WTC11 (cell line): ENCODE measurements at regions not wholly inside any gene's neighbourhood (a gene's known extent, or its start where the extent isn't known, plus 50 kb on each side); places are given as distances from the start of the nearest gene placed in this dataset.

Experiments used
- ATAC-seq: fragments of 200-7000 bp; cut with Tn5 transposase; 2 replicates; pipeline ENCODE4 v1.10.0; 2021; ENCODE audit warnings: mild to moderate bottlenecking, moderate library complexity
- CTCF ChIA-PET: fragments of 300-600 bp; sonication (Branson Sonifier 250); formaldehyde crosslinking; loops from one replicate; lab custom pipeline; 2021; ENCODE audit warnings: antibody characterized with exemption; lab: Charles Lee
- POLR2A ChIA-PET: fragments of 350-600 bp; sonication (Branson Sonifier 250); formaldehyde crosslinking; loops from one replicate; lab custom pipeline; 2021; ENCODE audit warnings: antibody characterized with exemption; lab: Charles Lee
- DNase-seq: peaks from one replicate; pipeline ENCODE4 v3.0.0; 2021; ENCODE audit warnings: low spot score
- H3K27ac Mint-ChIP-seq: 2 replicates; pipeline ENCODE4 v1.8.0; 2021; ENCODE audit warnings: mixed read lengths
- H3K27me3 Mint-ChIP-seq: 2 replicates; pipeline ENCODE4 v1.8.0; 2021; ENCODE audit warnings: low read depth, mild to moderate bottlenecking, moderate library complexity, mixed read lengths
- H3K36me3 Mint-ChIP-seq: 2 replicates; pipeline ENCODE4 v1.8.0; 2021; ENCODE audit warnings: mixed read lengths
- H3K4me1 Mint-ChIP-seq: 2 replicates; pipeline ENCODE4 v1.8.0; 2022; ENCODE audit warnings: mixed read lengths
- H3K4me3 Mint-ChIP-seq: 2 replicates; pipeline ENCODE4 v1.8.0; 2021; ENCODE audit warnings: mild to moderate bottlenecking, moderate library complexity, mixed read lengths
- H3K9me3 Mint-ChIP-seq: 2 replicates; pipeline ENCODE4 v1.8.0; 2021; ENCODE audit warnings: mixed read lengths
- ATF1 ChIP-seq: sonication (generic); formaldehyde crosslinking; IDR thresholded peaks from 2 replicates; pipeline ENCODE4 v1.8.1; 2023; ENCODE audit warnings: mild to moderate bottlenecking, moderate library complexity, missing genetic modification reagents
- CBFB ChIP-seq: sonication (generic); formaldehyde crosslinking; IDR thresholded peaks from 2 replicates; pipeline ENCODE4 v1.8.1; 2022; ENCODE audit warnings: mild to moderate bottlenecking, low read depth, missing genetic modification reagents
- CREM ChIP-seq: sonication (generic); formaldehyde crosslinking; IDR thresholded peaks from 2 replicates; pipeline ENCODE4 v1.8.1; 2022; ENCODE audit warnings: mild to moderate bottlenecking, missing genetic modification reagents, moderate library complexity
- FOXK1 ChIP-seq: sonication (generic); formaldehyde crosslinking; IDR thresholded peaks from 2 replicates; pipeline ENCODE4 v1.8.0; 2022; ENCODE audit warnings: mild to moderate bottlenecking, moderate library complexity, missing genetic modification reagents
- HMGA2 ChIP-seq: fragments of 250-450 bp; sonication (Bioruptor Pico); IDR thresholded peaks from 2 replicates; pipeline ENCODE4 v1.4.0; 2021; ENCODE audit warnings: mild to moderate bottlenecking, moderate library complexity
- JUN ChIP-seq: sonication (generic); formaldehyde crosslinking; IDR thresholded peaks from 2 replicates; pipeline ENCODE4 v1.8.0; 2023; ENCODE audit warnings: mild to moderate bottlenecking, missing genetic modification reagents
- NFYB ChIP-seq: sonication (generic); formaldehyde crosslinking; conservative IDR thresholded peaks from 2 replicates; pipeline ENCODE4 v1.8.0; 2022; ENCODE audit warnings: low read depth, missing genetic modification reagents
- NR2C2 ChIP-seq: sonication (generic); formaldehyde crosslinking; IDR thresholded peaks from 2 replicates; pipeline ENCODE4 v1.8.0; 2022; ENCODE audit warnings: mild to moderate bottlenecking, missing genetic modification reagents
- NR3C1 ChIP-seq: sonication (generic); formaldehyde crosslinking; conservative IDR thresholded peaks from 2 replicates; pipeline ENCODE4 v1.8.1; 2023; ENCODE audit warnings: low read depth, mild to moderate bottlenecking, missing genetic modification reagents
- PRRX2 ChIP-seq: fragments of 250-450 bp; sonication (Bioruptor Pico); IDR thresholded peaks from 2 replicates; pipeline ENCODE4 v1.8.0; 2021; ENCODE audit warnings: mild to moderate bottlenecking
- RORB ChIP-seq: fragments of 250-450 bp; sonication (Bioruptor Pico); IDR thresholded peaks from 2 replicates; pipeline ENCODE4 v1.9.0; 2021; ENCODE audit warnings: mild to moderate bottlenecking
- SOX15 ChIP-seq: fragments of 250-450 bp; sonication (Bioruptor Pico); IDR thresholded peaks from 2 replicates; pipeline ENCODE4 v1.9.0; 2021; ENCODE audit warnings: mild to moderate bottlenecking
- TP53 ChIP-seq: sonication (generic); formaldehyde crosslinking; IDR thresholded peaks from 2 replicates; pipeline ENCODE4 v1.8.1; 2023; ENCODE audit warnings: mild to moderate bottlenecking, missing genetic modification reagents
- ZNF232 ChIP-seq: sonication (generic); formaldehyde crosslinking; IDR thresholded peaks from 2 replicates; pipeline ENCODE4 v1.8.0; 2022; ENCODE audit warnings: mild to moderate bottlenecking, missing genetic modification reagents
- ZNF396 ChIP-seq: fragments of 250-450 bp; sonication (Bioruptor Pico); IDR thresholded peaks from 2 replicates; pipeline ENCODE4 v1.8.0; 2021; ENCODE audit warnings: mild to moderate bottlenecking, moderate library complexity, borderline replicate concordance
- TF ChIP-seq, protein P1 (sequence below): fragments of 250-450 bp; sonication (Bioruptor Pico); IDR thresholded peaks from 2 replicates; pipeline ENCODE4 v1.9.0; 2021; ENCODE audit warnings: moderate library complexity, mild to moderate bottlenecking, inconsistent platforms, borderline replicate concordance
- TF ChIP-seq, protein P2 (sequence below): sonication (generic); formaldehyde crosslinking; IDR thresholded peaks from 2 replicates; pipeline ENCODE4 v1.8.0; 2022; ENCODE audit warnings: missing genetic modification reagents
- TF ChIP-seq, protein P3 (sequence below): sonication (generic); formaldehyde crosslinking; IDR thresholded peaks from 2 replicates; pipeline ENCODE4 v1.8.0; 2022; ENCODE audit warnings: mild to moderate bottlenecking, missing genetic modification reagents
- TF ChIP-seq, protein P4 (sequence below): sonication (generic); formaldehyde crosslinking; conservative IDR thresholded peaks from 2 replicates; pipeline ENCODE4 v1.8.1; 2023; ENCODE audit warnings: mild to moderate bottlenecking, low read depth, missing genetic modification reagents, moderate library complexity
- TF ChIP-seq, protein P5 (sequence below): sonication (generic); formaldehyde crosslinking; IDR thresholded peaks from 2 replicates; pipeline ENCODE4 v1.8.1; 2023; ENCODE audit warnings: mild to moderate bottlenecking, moderate library complexity, missing genetic modification reagents
- TF ChIP-seq, protein P6 (sequence below): fragments of 250-450 bp; sonication (Bioruptor Pico); IDR thresholded peaks from 2 replicates; pipeline ENCODE4 v2.1.2; 2022; ENCODE audit warnings: mild to moderate bottlenecking, moderate library complexity
- TF ChIP-seq, protein P7 (sequence below): sonication (generic); formaldehyde crosslinking; IDR thresholded peaks from 2 replicates; pipeline ENCODE4 v1.8.1; 2023; ENCODE audit warnings: mild to moderate bottlenecking, missing genetic modification reagents, borderline replicate concordance

DNA sequence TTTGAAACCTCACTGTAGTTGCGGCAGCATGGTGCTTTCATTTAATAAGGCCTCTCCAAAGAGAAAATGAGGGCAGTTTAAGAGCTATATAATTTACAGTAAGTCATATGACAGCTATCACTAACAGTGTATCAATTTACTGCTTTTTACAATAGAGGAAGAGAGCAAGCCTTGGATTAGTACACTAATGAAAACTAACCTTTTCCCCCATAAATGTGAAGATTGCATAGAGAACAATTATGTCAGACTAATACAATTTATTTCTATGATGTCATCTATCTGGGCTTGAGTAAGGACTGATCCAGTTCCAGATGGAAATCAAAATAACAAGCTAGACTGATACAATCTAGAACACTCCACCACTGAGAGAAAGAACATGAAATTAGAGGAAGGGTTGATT lies 78.1 kb upstream of the FAM83B start:
- ATAC-seq (no peak), DNase-seq (no peak)
- H3K27ac Mint-ChIP-seq, result no peak overlapping the region
- TF ChIP-seq CBFB, result no peak
- TF ChIP-seq, protein P1, sequence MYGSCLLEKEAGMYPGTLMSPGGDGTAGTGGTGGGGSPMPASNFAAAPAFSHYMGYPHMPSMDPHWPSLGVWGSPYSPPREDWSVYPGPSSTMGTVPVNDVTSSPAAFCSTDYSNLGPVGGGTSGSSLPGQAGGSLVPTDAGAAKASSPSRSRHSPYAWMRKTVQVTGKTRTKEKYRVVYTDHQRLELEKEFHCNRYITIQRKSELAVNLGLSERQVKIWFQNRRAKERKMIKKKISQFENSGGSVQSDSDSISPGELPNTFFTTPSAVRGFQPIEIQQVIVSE (CRISPR knock-in tag), result no peak
- TF ChIP-seq, protein P2, sequence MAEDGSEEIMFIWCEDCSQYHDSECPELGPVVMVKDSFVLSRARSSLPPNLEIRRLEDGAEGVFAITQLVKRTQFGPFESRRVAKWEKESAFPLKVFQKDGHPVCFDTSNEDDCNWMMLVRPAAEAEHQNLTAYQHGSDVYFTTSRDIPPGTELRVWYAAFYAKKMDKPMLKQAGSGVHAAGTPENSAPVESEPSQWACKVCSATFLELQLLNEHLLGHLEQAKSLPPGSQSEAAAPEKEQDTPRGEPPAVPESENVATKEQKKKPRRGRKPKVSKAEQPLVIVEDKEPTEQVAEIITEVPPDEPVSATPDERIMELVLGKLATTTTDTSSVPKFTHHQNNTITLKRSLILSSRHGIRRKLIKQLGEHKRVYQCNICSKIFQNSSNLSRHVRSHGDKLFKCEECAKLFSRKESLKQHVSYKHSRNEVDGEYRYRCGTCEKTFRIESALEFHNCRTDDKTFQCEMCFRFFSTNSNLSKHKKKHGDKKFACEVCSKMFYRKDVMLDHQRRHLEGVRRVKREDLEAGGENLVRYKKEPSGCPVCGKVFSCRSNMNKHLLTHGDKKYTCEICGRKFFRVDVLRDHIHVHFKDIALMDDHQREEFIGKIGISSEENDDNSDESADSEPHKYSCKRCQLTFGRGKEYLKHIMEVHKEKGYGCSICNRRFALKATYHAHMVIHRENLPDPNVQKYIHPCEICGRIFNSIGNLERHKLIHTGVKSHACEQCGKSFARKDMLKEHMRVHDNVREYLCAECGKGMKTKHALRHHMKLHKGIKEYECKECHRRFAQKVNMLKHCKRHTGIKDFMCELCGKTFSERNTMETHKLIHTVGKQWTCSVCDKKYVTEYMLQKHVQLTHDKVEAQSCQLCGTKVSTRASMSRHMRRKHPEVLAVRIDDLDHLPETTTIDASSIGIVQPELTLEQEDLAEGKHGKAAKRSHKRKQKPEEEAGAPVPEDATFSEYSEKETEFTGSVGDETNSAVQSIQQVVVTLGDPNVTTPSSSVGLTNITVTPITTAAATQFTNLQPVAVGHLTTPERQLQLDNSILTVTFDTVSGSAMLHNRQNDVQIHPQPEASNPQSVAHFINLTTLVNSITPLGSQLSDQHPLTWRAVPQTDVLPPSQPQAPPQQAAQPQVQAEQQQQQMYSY (CRISPR knock-in tag), result no peak
- TF ChIP-seq ATF1 (CRISPR knock-in tag), result no peak
- TF ChIP-seq, protein P3, sequence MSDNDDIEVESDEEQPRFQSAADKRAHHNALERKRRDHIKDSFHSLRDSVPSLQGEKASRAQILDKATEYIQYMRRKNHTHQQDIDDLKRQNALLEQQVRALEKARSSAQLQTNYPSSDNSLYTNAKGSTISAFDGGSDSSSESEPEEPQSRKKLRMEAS (CRISPR knock-in tag), result no peak
- TF ChIP-seq, protein P4, sequence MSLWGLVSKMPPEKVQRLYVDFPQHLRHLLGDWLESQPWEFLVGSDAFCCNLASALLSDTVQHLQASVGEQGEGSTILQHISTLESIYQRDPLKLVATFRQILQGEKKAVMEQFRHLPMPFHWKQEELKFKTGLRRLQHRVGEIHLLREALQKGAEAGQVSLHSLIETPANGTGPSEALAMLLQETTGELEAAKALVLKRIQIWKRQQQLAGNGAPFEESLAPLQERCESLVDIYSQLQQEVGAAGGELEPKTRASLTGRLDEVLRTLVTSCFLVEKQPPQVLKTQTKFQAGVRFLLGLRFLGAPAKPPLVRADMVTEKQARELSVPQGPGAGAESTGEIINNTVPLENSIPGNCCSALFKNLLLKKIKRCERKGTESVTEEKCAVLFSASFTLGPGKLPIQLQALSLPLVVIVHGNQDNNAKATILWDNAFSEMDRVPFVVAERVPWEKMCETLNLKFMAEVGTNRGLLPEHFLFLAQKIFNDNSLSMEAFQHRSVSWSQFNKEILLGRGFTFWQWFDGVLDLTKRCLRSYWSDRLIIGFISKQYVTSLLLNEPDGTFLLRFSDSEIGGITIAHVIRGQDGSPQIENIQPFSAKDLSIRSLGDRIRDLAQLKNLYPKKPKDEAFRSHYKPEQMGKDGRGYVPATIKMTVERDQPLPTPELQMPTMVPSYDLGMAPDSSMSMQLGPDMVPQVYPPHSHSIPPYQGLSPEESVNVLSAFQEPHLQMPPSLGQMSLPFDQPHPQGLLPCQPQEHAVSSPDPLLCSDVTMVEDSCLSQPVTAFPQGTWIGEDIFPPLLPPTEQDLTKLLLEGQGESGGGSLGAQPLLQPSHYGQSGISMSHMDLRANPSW (CRISPR knock-in tag), result no peak
- no peak for TF ChIP-seq TP53
- TF ChIP-seq, protein P5, sequence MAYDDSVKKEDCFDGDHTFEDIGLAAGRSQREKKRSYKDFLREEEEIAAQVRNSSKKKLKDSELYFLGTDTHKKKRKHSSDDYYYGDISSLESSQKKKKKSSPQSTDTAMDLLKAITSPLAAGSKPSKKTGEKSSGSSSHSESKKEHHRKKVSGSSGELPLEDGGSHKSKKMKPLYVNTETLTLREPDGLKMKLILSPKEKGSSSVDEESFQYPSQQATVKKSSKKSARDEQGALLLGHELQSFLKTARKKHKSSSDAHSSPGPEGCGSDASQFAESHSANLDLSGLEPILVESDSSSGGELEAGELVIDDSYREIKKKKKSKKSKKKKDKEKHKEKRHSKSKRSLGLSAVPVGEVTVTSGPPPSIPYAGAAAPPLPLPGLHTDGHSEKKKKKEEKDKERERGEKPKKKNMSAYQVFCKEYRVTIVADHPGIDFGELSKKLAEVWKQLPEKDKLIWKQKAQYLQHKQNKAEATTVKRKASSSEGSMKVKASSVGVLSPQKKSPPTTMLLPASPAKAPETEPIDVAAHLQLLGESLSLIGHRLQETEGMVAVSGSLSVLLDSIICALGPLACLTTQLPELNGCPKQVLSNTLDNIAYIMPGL, result no peak
- TF ChIP-seq NFYB (CRISPR knock-in tag), result no peak
- ChIA-PET POLR2A (no interaction called here), CTCF (no interaction called here)
- H3K27me3 Mint-ChIP-seq, result no peaks in the 10 kb centered on the region
- no peaks in the 10 kb centered on the region for H3K36me3 Mint-ChIP-seq
- H3K9me3 Mint-ChIP-seq, result no peaks in the 10 kb centered on the region
- H3K4me3 Mint-ChIP-seq, result no peak overlapping the region
- no peaks in the 10 kb centered on the region for H3K4me1 Mint-ChIP-seq

DNA sequence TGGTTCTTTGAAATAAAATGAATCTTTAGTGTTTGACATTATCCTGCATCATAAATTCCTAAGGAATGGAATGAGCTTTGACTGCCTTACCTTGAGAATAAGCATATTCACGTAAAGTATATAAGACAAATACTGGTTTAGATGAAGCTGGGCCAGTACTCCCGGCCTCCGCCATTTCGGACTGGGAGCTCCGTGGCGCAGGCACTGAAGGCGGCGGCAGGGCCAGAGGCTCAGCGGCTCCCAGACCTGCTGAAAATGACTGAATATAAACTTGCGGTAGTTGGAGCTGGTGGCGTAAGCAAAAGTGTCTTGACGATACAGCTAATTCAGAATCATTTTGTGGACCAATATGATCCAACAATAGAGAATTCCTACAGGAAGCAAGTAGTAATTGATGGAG lies 76.2 kb upstream of the FAM83B start:
- POLR2A ChIA-PET, result no interaction called here
- TF ChIP-seq HMGA2 (CRISPR knock-in tag) (no peak), CREM (CRISPR knock-in tag) (no peak), SOX15 (no peak), NR3C1 (no peak), FOXK1 (CRISPR knock-in tag) (no peak), ZNF232 (CRISPR knock-in tag) (no peak), ZNF396 (CRISPR knock-in tag) (no peak), ATF1 (CRISPR knock-in tag) (no peak), NR2C2 (CRISPR knock-in tag) (no peak), PRRX2 (no peak), JUN (CRISPR knock-in tag) (no peak), RORB (no peak)
- TF ChIP-seq, protein P6, sequence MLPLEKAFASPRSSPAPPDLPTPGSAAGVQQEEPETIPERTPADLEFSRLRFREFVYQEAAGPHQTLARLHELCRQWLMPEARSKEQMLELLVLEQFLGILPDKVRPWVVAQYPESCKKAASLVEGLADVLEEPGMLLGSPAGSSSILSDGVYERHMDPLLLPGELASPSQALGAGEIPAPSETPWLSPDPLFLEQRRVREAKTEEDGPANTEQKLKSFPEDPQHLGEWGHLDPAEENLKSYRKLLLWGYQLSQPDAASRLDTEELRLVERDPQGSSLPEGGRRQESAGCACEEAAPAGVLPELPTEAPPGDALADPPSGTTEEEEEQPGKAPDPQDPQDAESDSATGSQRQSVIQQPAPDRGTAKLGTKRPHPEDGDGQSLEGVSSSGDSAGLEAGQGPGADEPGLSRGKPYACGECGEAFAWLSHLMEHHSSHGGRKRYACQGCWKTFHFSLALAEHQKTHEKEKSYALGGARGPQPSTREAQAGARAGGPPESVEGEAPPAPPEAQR (CRISPR knock-in tag), result no peak
- TF ChIP-seq, protein P7, sequence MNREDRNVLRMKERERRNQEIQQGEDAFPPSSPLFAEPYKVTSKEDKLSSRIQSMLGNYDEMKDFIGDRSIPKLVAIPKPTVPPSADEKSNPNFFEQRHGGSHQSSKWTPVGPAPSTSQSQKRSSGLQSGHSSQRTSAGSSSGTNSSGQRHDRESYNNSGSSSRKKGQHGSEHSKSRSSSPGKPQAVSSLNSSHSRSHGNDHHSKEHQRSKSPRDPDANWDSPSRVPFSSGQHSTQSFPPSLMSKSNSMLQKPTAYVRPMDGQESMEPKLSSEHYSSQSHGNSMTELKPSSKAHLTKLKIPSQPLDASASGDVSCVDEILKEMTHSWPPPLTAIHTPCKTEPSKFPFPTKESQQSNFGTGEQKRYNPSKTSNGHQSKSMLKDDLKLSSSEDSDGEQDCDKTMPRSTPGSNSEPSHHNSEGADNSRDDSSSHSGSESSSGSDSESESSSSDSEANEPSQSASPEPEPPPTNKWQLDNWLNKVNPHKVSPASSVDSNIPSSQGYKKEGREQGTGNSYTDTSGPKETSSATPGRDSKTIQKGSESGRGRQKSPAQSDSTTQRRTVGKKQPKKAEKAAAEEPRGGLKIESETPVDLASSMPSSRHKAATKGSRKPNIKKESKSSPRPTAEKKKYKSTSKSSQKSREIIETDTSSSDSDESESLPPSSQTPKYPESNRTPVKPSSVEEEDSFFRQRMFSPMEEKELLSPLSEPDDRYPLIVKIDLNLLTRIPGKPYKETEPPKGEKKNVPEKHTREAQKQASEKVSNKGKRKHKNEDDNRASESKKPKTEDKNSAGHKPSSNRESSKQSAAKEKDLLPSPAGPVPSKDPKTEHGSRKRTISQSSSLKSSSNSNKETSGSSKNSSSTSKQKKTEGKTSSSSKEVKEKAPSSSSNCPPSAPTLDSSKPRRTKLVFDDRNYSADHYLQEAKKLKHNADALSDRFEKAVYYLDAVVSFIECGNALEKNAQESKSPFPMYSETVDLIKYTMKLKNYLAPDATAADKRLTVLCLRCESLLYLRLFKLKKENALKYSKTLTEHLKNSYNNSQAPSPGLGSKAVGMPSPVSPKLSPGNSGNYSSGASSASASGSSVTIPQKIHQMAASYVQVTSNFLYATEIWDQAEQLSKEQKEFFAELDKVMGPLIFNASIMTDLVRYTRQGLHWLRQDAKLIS (CRISPR knock-in tag), result no peak
- CTCF ChIA-PET, result no interaction called here
- ATAC-seq (no peak), DNase-seq (no peak)
- Mint-ChIP-seq H3K4me1 (no peaks in the 10 kb centered on the region), H3K36me3 (no peaks in the 10 kb centered on the region), H3K27ac (no peak overlapping the region), H3K27me3 (no peaks in the 10 kb centered on the region), H3K9me3 (no peaks in the 10 kb centered on the region), H3K4me3 (no peak overlapping the region)
